Endothelial cell of umbilical vein (primary cell): ENCODE measurements at regions not wholly inside any gene's neighbourhood (a gene's known extent, or its start where the extent isn't known, plus 50 kb on each side); places are given as distances from the start of the nearest gene placed in this dataset.
"Not testable (repeated sequence)": the region's sequence is repeated elsewhere in the genome, so short reads cannot be mapped to it uniquely, and the experiment has no call there.

Experiments used
- BruUV-seq: library from RNA; stranded (reverse); fragments of 400-500 nt; replicated peaks from 2 replicates; lab custom pipeline; 2021; lab: Mats Ljungman, UMichigan
- CTCF ChIA-PET: fragments of 300-600, 350-600 bp; sonication (Branson Sonifier 250); formaldehyde crosslinking; loops from one replicate; lab custom pipeline; 2021; ENCODE audit warnings: antibody characterized with exemption, inconsistent platforms; lab: Charles Lee
- POLR2A ChIA-PET: fragments of 300-600, 350-600 bp; sonication (Branson Sonifier 250); formaldehyde crosslinking; loops from one replicate; lab custom pipeline; 2021; ENCODE audit warnings: antibody characterized with exemption, inconsistent platforms; lab: Charles Lee
- DNase-seq: peaks from one replicate; pipeline ENCODE4 v3.0.0-alpha.2; 2011; ENCODE audit warnings: low read depth, low spot score
- FAIRE-seq: peaks from 2 replicates; lab custom pipeline; 2011; peaks lifted over from hg19 to GRCh38; lab: Jason Lieb, UNC
- H2AFZ ChIP-seq: 2 replicates; pipeline ENCODE4 v1.6.0; 2012; ENCODE audit warnings: low read depth, low read length, control low read depth, inconsistent platforms
- H3K27ac ChIP-seq: 2 replicates; pipeline ENCODE4 v1.5.1; 2011; ENCODE audit warnings: low read depth, mild to moderate bottlenecking, control low read depth, low read length, moderate library complexity; ENCODE audit not compliant: insufficient read depth
- H3K27me3 ChIP-seq, 2 experiments: 2 replicates each; pipeline versions ENCODE4 v1.6.0 to v1.6.1; 2011; ENCODE audit warnings: low read length in 2 of 2, mixed read lengths in 1 of 2; ENCODE audit not compliant: control insufficient read depth in 2 of 2, insufficient read depth in 2 of 2
- H3K36me3 ChIP-seq, 2 experiments: 2 replicates in 1 of 2; 3 replicates in 1 of 2; pipeline ENCODE4 v1.5.1; 2011; ENCODE audit warnings: low read length in 2 of 2, mild to moderate bottlenecking in 1 of 2, moderate library complexity in 1 of 2; ENCODE audit not compliant: control insufficient read depth in 2 of 2, insufficient read depth in 2 of 2; ENCODE audit errors: extremely low read depth in 1 of 2
- H3K4me1 ChIP-seq: 3 replicates; pipeline ENCODE4 v1.5.1; 2011; ENCODE audit warnings: mild to moderate bottlenecking, low read length; ENCODE audit not compliant: control insufficient read depth, insufficient read depth; ENCODE audit errors: extremely low read depth
- H3K4me2 ChIP-seq: 2 replicates; pipeline ENCODE4 v1.6.1; 2011; ENCODE audit warnings: low read length, control low read depth, mixed read lengths; ENCODE audit not compliant: insufficient read depth
- H3K4me3 ChIP-seq, 3 experiments: fragments of 200-600 bp in 1 of 3; sonication (generic), shearing (Covaris generic) in 1 of 3; replicated peaks in 1 of 3; 2 replicates each; pipeline ENCODE4 v1.5.1; 2011 to 2016; ENCODE audit warnings: control low read depth in 3 of 3, low read length in 3 of 3, mild to moderate bottlenecking in 2 of 3, inconsistent platforms in 1 of 3, low read depth in 1 of 3, moderate library complexity in 1 of 3; ENCODE audit not compliant: insufficient read depth in 1 of 3
- H3K79me2 ChIP-seq: 2 replicates; pipeline ENCODE4 v1.6.0; 2012; ENCODE audit warnings: low read length, inconsistent platforms; ENCODE audit not compliant: control insufficient read depth, insufficient read depth
- H3K9ac ChIP-seq: replicated peaks from 2 replicates; pipeline ENCODE3; 2011; ENCODE audit warnings: low read length, control low read depth; ENCODE audit not compliant: insufficient read depth; ENCODE audit errors: extremely low read depth
- H3K9me1 ChIP-seq: replicated peaks from 3 replicates; pipeline ENCODE4 v1.6.0; 2011; ENCODE audit warnings: mild to moderate bottlenecking, low read length; ENCODE audit not compliant: control insufficient read depth, insufficient read depth; ENCODE audit errors: extremely low read depth
- H3K9me3 ChIP-seq: replicated peaks from 2 replicates; pipeline ENCODE4 v1.5.1; 2012; ENCODE audit warnings: low read length, inconsistent platforms; ENCODE audit not compliant: control insufficient read depth, insufficient read depth
- H4K20me1 ChIP-seq: replicated peaks from 2 replicates; pipeline ENCODE3; 2011; ENCODE audit warnings: mild to moderate bottlenecking, low read length; ENCODE audit not compliant: control insufficient read depth, insufficient read depth; ENCODE audit errors: extremely low read depth
- CTCF ChIP-seq, 2 donors: IDR thresholded peaks; 1 replicate in 1 of 2; 2 replicates in 1 of 2; pipeline ENCODE4 v1.5.1; 2011; ENCODE audit warnings: low read length in 2 of 2, mild to moderate bottlenecking in 2 of 2, moderate library complexity in 2 of 2, control low read depth in 1 of 2, inconsistent platforms in 1 of 2, low read depth in 1 of 2; ENCODE audit not compliant: insufficient read depth in 1 of 2; ENCODE audit errors: extremely low read depth in 1 of 2
- EZH2 ChIP-seq: IDR thresholded peaks from 2 replicates; pipeline ENCODE4 v1.6.1; 2012; ENCODE audit warnings: borderline replicate concordance, low read depth, mild to moderate bottlenecking, moderate library complexity, low read length, inconsistent platforms; ENCODE audit not compliant: severe bottlenecking
- FOS ChIP-seq: IDR thresholded peaks from 2 replicates; pipeline ENCODE4 v1.6.1; 2011; ENCODE audit warnings: mild to moderate bottlenecking, low read length, moderate library complexity, borderline replicate concordance; ENCODE audit not compliant: insufficient read depth
- JUN ChIP-seq: IDR thresholded peaks from 2 replicates; pipeline ENCODE4 v1.6.1; 2011; ENCODE audit warnings: borderline replicate concordance, low read depth; ENCODE audit not compliant: insufficient read length, insufficient read depth
- MAX ChIP-seq: IDR thresholded peaks from 2 replicates; pipeline ENCODE4 v1.6.1; 2011; ENCODE audit not compliant: insufficient read depth, insufficient read length
- MYC ChIP-seq: IDR thresholded peaks from one replicate; pipeline ENCODE4 v1.6.1; 2011; ENCODE audit warnings: mild to moderate bottlenecking, low read depth, low read length
- POLR2AphosphoS5 ChIP-seq: IDR thresholded peaks from 2 replicates; pipeline ENCODE4 v1.6.1; 2012; ENCODE audit warnings: low read depth, mild to moderate bottlenecking, control low read depth, low read length, moderate library complexity; ENCODE audit not compliant: insufficient read depth
- dilution Hi-C: fragments of 300-500 bp; cut with MboI; formaldehyde crosslinking; loops from one replicate; pipeline ENCODE4 v1.15.0; 2019; ENCODE audit warnings: low sequenced_read_pairs; ENCODE audit not compliant: extremely low pct_ligation_motif_present
- intact Hi-C: fragments of 100-400 bp; cut with micrococcal nuclease; formaldehyde crosslinking; loops from one replicate; pipeline ENCODE4 v1.10.0; 2022

- H3K27ac ChIP-seq, result no peak overlapping the region
- no peaks in the 10 kb centered on the region for H3K9me3 ChIP-seq
- no peaks in the 10 kb centered on the region for H3K9me1 ChIP-seq
- no peaks in the 10 kb centered on the region for H3K36me3 ChIP-seq
- H3K9ac ChIP-seq, result no peak overlapping the region
- no peak overlapping the region for H3K4me3 ChIP-seq
- POLR2A ChIA-PET, result no interaction called here
- BruUV-seq, result no TSS peak
- no peak overlapping the region for H3K4me2 ChIP-seq
- no peaks in the 10 kb centered on the region for H3K4me1 ChIP-seq
- H3K79me2 ChIP-seq, result no peaks in the 10 kb centered on the region
- no peaks in the 10 kb centered on the region for H3K27me3 ChIP-seq
- dilution Hi-C loops (no loop called here), intact Hi-C loops (no loop called here)
- no peaks in the 10 kb centered on the region for H4K20me1 ChIP-seq
- DNase-seq (no peak), FAIRE-seq (no peak)
- TF ChIP-seq MYC, result no peak
- TF ChIP-seq JUN, result no peak
- no peak for TF ChIP-seq MAX
- no peak for TF ChIP-seq FOS
- TF ChIP-seq EZH2, result no peak
- no peak for TF ChIP-seq CTCF (IDR thresholded peaks at IDR 0.05; ENCODE audit: extremely low read depth in 1 of 2, insufficient read depth in 1 of 2, low read depth in 1 of 2, low read length in 2 of 2)
- no peak for TF ChIP-seq POLR2AphosphoS5
- CTCF ChIA-PET, result no interaction called here
- H2AFZ ChIP-seq, result no peak overlapping the region
Observed at GRCh38 chr9:97160255-97160654, 121.3 kb upstream of the CTSV start.

GRCh38 chr9:97158722-97159121, 119.8 kb upstream of the CTSV start:
- H3K9ac ChIP-seq, H3K27ac ChIP-seq, H3K27me3 ChIP-seq, H3K4me1 ChIP-seq, H3K4me3 ChIP-seq, BruUV-seq, CTCF ChIA-PET, dilution Hi-C loops, H3K9me3 ChIP-seq, DNase-seq, POLR2A ChIA-PET, H3K4me2 ChIP-seq, intact Hi-C loops, H3K9me1 ChIP-seq, H4K20me1 ChIP-seq, H2AFZ ChIP-seq, H3K79me2 ChIP-seq, FAIRE-seq, H3K36me3 ChIP-seq: not testable (repeated sequence)

- H3K27ac ChIP-seq, intact Hi-C loops, FAIRE-seq, POLR2A ChIA-PET, CTCF ChIA-PET, H3K9ac ChIP-seq, dilution Hi-C loops, H2AFZ ChIP-seq, H4K20me1 ChIP-seq, H3K36me3 ChIP-seq, DNase-seq, H3K79me2 ChIP-seq, H3K4me2 ChIP-seq, H3K27me3 ChIP-seq, H3K4me3 ChIP-seq, H3K9me1 ChIP-seq, H3K4me1 ChIP-seq, H3K9me3 ChIP-seq, BruUV-seq: not testable (repeated sequence)
Observed at GRCh38 chr9:97155441-97155840, 116.5 kb upstream of the CTSV start.
